Smooth muscle cell (in vitro differentiated cells): ENCODE measurements at regions not wholly inside any gene's neighbourhood (a gene's known extent, or its start where the extent isn't known, plus 50 kb on each side); places are given as distances from the start of the nearest gene placed in this dataset.
A peak's percentile ranks its signal among the peaks of the same experiment; 100 is the strongest.

Source experiments
- DNase-seq: peaks from one replicate; lab custom pipeline; 2025; ENCODE audit not compliant: unreplicated experiment; lab: John Stamatoyannopoulos, UW
- H2AFZ ChIP-seq: fragments of 200-600 bp; sonication (generic); 2 replicates; pipeline ENCODE4 v1.6.0; 2016; ENCODE audit warnings: antibody characterized with exemption, low read depth, mild to moderate bottlenecking
- H3F3A ChIP-seq: fragments of 200-600 bp; sonication (generic); 2 replicates; pipeline ENCODE4 v1.6.0; 2017; ENCODE audit warnings: antibody characterized with exemption, low read depth
- H3K27ac ChIP-seq: fragments of 200-600 bp; sonication (generic); 2 replicates; pipeline ENCODE4 v1.5.1; 2016; ENCODE audit warnings: low read depth, mild to moderate bottlenecking
- H3K27me3 ChIP-seq: fragments of 200-600 bp; sonication (generic); 2 replicates; pipeline ENCODE4 v1.6.1; 2016; ENCODE audit warnings: low read depth, mild to moderate bottlenecking
- H3K36me3 ChIP-seq: fragments of 200-600 bp; sonication (generic); 2 replicates; pipeline ENCODE4 v1.5.1; 2016; ENCODE audit warnings: low read depth
- H3K4me1 ChIP-seq: fragments of 200-600 bp; sonication (generic); 2 replicates; pipeline ENCODE4 v1.5.1; 2016; ENCODE audit warnings: low read depth
- H3K4me2 ChIP-seq: fragments of 200-600 bp; sonication (generic); 2 replicates; pipeline ENCODE4 v1.6.0; 2016; ENCODE audit warnings: mild to moderate bottlenecking
- H3K4me3 ChIP-seq: fragments of 200-600 bp; sonication (generic); 2 replicates; pipeline ENCODE4 v1.5.1; 2016; ENCODE audit warnings: mild to moderate bottlenecking
- H3K79me2 ChIP-seq: fragments of 200-600 bp; sonication (generic); 2 replicates; pipeline ENCODE4 v1.6.0; 2016; ENCODE audit warnings: low read depth, mild to moderate bottlenecking
- H3K9ac ChIP-seq: fragments of 200-600 bp; sonication (generic); 2 replicates; pipeline ENCODE4 v1.6.0; 2016; ENCODE audit warnings: low read depth
- H3K9me3 ChIP-seq: fragments of 200-600 bp; sonication (generic); replicated peaks from 2 replicates; pipeline ENCODE4 v1.5.1; 2016; ENCODE audit warnings: low read depth
- H4K20me1 ChIP-seq: fragments of 200-600 bp; sonication (generic); 2 replicates; pipeline ENCODE4 v1.6.0; 2016; ENCODE audit warnings: low read depth
- CTCF ChIP-seq: fragments of 200-600 bp; sonication (generic); IDR thresholded peaks from 2 replicates; pipeline ENCODE4 v1.5.1; 2017; ENCODE audit warnings: borderline replicate concordance, mild to moderate bottlenecking, antibody characterized with exemption; ENCODE audit not compliant: insufficient read depth, poor library complexity, severe bottlenecking
- WGBS: methylation state at CpG from one replicate; pipeline ENCODE4 v1.1.7; 2016; ENCODE audit warnings: low lambda C conversion rate; 5-methylcytosine and 5-hydroxymethylcytosine counted together

DNA sequence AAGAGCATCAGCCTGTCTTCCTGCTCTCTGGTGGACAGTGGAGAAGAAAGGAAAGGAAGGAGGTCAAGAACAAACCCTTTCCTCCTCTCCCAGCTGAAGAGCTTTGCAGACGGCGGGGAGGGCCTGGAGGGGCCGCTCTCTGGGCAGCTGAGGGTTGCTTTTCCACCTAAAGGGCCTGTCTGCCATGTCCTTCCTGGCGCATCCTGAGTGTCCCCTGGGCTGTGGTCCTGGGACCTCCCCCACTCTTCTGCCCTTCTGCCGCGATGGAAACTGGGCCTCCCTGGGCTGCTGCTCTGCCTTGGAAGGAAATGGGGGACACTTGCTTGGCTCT lies 107.0 kb downstream of the ETS2 start:
- Histone ChIP-seq H2AFZ (peak overlapping the region; percentile 11), H3F3A (peaks cover 22% of the 10 kb centered on the region), H3K4me2 (peak overlapping the region; percentile 78), H3K27ac (peak overlapping the region; percentile 68), H3K27me3 (no peaks in the 10 kb centered on the region), H3K9ac (peak overlapping the region; percentile 41), H3K36me3 (no peaks in the 10 kb centered on the region), H3K79me2 (no peaks in the 10 kb centered on the region), H3K9me3 (no peaks in the 10 kb centered on the region), H3K4me1 (peaks cover 8% of the 10 kb centered on the region), H4K20me1 (no peaks in the 10 kb centered on the region), H3K4me3 (no peak overlapping the region)
- WGBS: 46% methylated on average over 6 of the region's 6 CpGs
- no peak for TF ChIP-seq CTCF
- no peak for DNase-seq

- Histone ChIP-seq H4K20me1 (no peaks in the 10 kb centered on the region), H3K79me2 (no peaks in the 10 kb centered on the region), H3K9me3 (no peaks in the 10 kb centered on the region), H3K9ac (peak overlapping the region; percentile 27), H3K4me1 (peaks cover 8% of the 10 kb centered on the region), H3K4me2 (peak overlapping the region; percentile 78), H3K4me3 (no peak overlapping the region), H3K27me3 (no peaks in the 10 kb centered on the region), H3F3A (peaks cover 22% of the 10 kb centered on the region), H2AFZ (no peak overlapping the region), H3K27ac (peak overlapping the region; percentile 68), H3K36me3 (no peaks in the 10 kb centered on the region)
- TF ChIP-seq CTCF: no peak
- 67% methylated on average over 7 of the region's 7 CpGs for WGBS
- no peak for DNase-seq
Measured at GRCh38 chr21:38912102-38912629, 106.4 kb downstream of the ETS2 start.

DNA sequence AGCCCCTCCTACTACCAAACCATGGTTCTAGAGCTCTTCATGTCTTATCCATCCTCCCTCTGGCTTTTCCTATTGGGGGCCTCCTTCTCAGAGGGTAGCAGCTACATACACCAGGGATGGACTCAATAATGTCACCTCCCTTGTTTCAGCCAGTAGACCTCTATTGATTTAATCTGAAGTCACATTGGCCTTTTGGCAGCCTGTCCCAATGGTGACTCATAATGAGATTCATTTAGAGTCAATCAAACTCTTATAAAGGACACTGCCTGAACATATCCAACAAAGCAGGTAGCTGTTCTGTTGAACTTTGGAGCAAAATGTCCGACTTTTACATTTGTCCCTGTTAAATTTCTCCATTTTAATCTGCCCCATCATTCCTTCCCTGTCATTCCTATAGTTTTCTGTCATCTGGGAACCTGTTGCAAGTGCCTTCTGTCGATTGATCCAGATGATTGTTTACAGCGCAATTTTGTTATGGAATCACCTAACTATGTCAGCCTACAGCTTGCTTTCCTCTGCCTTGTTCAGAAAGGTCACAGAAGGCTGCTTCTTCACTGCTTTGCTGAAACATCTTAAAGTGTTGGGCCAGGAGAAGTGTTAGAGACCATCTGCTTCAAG lies 105.9 kb downstream of the ETS2 start:
- H3K9me3 ChIP-seq: no peaks in the 10 kb centered on the region
- no peak overlapping the region for H2AFZ ChIP-seq
- H4K20me1 ChIP-seq: no peaks in the 10 kb centered on the region
- H3K9ac ChIP-seq: peak overlapping the region; percentile 32
- H3K79me2 ChIP-seq: no peaks in the 10 kb centered on the region
- H3K4me2 ChIP-seq: no peak overlapping the region
- H3K4me3 ChIP-seq: no peak overlapping the region
- 95% methylated on average over 3 of the region's 3 CpGs for WGBS
- H3K27me3 ChIP-seq: no peaks in the 10 kb centered on the region
- TF ChIP-seq CTCF: no peak
- H3K36me3 ChIP-seq: no peaks in the 10 kb centered on the region
- H3K27ac ChIP-seq: peak overlapping the region; percentile 68
- H3K4me1 ChIP-seq: peaks cover 11% of the 10 kb centered on the region
- peaks cover 22% of the 10 kb centered on the region for H3F3A ChIP-seq
- DNase-seq: no peak
